HG03135 (cell line): ENCODE measurements at regions not wholly inside any gene's neighbourhood (a gene's known extent, or its start where the extent isn't known, plus 50 kb on each side); places are given as distances from the start of the nearest gene placed in this dataset.
"Not testable (repeated sequence)": the region's sequence is repeated elsewhere in the genome, so short reads cannot be mapped to it uniquely, and the experiment has no call there.

Experiments used
- ATAC-seq: cut with Tn5 transposase; IDR thresholded peaks from one replicate; pipeline ENCODE4 v1.9.1; 2021; ENCODE audit warnings: mild to moderate bottlenecking, moderate library complexity; ENCODE audit not compliant: unreplicated experiment

GRCh38 chr5:167426501-167426900 is 864.9 kb upstream of the WWC1 start:
- ATAC-seq = no peak

- not testable (repeated sequence) for ATAC-seq
Measured at GRCh38 chr5:167427641-167428040, 863.8 kb upstream of the WWC1 start.

DNA sequence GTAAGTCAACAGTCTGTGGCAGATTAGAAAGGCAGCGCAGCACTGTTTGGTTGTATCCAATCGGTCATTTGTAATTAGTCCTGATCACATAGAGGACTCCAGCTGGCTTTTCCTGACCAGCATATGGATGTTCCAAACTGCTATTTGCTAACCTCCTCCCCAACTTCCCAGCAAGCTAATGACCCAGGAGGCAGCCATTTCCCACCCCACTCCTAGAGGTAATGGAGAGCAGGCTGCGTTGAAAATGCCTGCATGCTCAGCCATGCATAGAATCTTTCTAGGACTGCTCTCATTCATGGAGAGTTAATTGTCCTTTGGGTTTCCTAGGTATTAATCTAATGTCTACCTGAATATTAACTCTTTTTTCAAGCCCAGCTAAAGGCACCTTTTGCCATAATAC is 850.6 kb upstream of the WWC1 start:
- no peak for ATAC-seq

- ATAC-seq = no peak
Measured at GRCh38 chr5:167442922-167443321, 848.5 kb upstream of the WWC1 start.

DNA sequence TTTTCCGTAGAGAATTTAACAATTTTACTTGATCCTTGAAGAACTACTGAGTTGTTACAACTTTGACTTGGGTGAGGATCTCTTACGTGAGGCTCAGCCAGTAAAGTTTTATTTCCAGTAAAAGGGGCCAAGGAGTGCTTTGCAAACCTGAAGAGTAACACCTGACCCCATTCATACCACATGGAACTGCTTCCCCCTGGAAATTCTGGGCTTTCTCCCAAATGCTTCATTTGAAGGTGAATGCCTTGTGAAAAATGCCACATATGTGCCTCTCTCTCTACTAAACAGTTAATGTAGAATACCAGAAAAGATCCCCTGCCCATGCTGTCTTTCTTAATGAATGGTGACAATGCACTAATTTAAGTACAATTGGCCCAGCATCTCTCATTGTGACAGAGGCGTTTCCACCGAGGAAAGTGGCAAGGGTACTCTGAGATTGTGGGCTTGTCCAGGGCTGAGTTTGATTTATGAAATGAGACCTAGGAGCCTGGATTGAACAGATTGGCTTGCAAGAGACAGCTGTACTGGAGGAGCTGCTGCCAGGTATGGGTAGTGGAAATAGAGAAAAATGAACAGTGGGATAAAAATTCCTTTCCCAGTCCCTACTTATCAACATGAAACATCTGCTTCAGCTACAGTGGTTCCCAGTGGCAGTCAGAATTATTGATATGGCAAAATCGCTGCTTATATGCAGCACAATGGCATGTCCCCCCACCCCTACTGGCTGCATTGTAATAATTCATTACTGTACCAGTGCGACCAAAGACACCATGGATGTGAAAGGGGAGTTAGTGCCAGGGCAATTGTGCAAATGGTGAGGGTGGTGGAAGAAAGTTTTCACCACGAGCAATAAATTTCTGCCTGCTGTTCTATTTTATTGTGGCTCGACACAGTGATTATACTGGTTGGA is 843.7 kb upstream of the WWC1 start:
- no peak for ATAC-seq

DNA sequence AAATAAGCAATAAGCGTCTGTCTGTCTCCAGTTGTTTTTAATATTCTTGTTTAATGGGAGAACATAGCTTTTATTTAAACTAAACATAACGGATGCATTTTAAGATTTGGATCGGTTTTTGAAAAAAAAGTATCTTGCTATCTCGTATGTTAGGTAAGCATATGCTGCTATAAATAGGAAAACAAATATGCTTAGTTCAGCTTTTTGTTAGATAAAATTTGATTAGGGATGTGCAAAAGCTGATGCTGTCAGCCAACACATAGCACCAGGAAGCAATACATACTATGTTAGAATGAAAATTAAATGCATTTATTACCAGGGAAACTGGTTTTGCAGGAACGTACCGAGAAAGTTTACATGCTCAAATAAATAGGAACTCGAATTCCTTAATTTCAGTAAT is 843.1 kb upstream of the WWC1 start:
- no peak for ATAC-seq

- no peak for ATAC-seq
Measured at GRCh38 chr5:167451076-167451475, 840.4 kb upstream of the WWC1 start.

- ATAC-seq = no peak
Measured at GRCh38 chr5:167452136-167452535, 839.3 kb upstream of the WWC1 start.

- no peak for ATAC-seq
Measured at GRCh38 chr5:167453246-167454030, 838.0 kb upstream of the WWC1 start.

DNA sequence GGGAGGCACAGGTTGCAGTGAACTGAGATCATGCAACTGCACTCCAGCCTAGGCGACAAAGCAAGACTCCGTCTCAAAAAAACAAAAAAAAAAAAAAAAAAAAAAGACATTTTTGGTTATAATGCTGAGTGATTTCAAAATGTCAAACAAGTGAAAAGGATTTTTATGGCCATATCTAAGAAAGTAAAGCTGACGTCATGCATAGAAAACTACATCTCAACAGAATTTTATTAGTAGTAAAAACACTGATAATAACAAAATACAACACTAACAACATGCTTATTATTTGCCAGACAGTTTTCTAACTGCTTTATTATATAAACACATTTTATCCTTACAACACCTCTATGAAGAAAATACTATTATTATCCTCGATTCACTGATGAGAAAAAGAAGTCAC is 833.0 kb upstream of the WWC1 start:
- no peak for ATAC-seq

GRCh38 chr5:167460449-167461020 is 830.9 kb upstream of the WWC1 start:
- ATAC-seq = no peak

DNA sequence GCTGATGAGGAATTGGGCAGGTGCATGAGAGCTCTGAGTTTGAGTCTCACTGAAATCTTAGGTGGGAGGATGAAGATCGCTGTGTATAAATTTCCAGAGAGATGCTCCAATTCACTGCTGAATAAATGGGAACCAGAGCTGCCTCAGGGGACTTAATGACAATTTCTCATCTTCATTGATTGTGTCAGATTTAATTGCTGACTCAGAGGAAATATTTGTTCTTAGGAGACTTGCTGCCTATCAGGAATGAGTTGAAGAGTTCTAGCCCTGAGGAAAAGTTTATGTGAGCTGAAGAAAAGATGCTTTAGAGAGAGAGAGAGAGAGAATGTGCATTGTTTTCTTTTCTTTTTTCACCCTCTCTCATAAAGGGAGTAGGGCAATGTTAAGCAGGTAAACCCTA is 827.5 kb upstream of the WWC1 start:
- no peak for ATAC-seq

DNA sequence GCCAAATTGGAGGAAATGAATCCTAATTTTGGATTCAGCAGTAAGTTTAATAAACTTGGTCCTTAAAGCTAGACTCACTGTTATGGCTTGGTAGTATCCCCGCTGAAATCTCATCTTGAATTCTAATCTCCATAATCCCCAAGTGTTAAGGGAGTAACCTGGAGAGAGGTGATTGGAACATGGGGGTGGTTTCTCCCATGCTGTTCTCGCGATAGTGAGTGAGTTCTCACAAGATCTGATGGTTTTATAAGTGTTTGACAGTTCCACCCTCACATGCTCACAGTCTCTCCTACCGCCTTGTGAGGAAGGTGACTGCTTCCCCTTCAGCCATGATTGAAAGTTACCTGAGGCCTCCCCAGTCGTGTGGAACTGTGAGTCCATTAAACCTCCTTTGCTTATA is 824.5 kb upstream of the WWC1 start:
- ATAC-seq = no peak

DNA sequence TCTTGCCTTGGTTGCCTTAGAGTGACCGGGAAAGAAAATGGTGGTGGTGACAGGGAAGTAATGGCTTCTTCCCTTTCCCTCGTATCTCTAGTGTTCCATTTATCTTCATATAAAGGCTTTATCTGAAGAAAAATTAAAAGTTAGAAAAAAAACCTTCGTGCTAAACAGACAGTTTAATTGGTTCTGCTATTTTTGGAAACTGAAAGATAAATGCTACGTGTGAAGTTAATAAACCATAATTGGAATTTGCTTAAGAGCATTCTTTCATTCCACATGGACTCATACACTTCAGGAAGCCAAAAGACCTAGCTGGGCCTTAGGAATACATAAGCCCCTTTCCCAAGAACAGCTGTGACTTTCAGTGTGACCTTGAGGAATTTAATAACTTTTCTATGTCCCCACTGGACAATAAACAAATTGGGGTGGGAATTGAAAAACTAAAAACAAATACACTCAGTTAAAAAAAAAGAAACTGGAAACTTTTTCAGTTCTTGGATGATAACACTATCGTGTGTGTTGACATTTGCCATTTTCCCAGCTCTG is 818.8 kb upstream of the WWC1 start:
- no peak for ATAC-seq

DNA sequence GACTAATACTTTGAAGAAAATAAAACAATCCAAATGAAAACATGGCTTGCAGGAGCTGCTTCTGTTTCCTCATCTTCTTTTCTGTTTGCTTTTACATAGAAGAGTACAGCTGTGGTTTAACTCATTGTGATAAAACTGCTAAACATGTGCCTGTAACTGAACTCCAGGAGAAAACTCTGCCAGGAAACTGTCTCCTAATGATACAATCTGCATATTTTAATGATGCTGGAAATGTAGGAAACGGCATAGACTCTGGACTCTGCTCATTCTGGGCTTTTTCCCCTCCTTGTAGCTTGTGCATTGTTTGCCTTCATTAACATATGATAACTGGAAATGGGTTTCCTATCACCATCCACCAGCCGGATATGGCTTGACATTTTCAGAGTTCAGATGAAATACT is 813.3 kb upstream of the WWC1 start:
- no peak for ATAC-seq

GRCh38 chr5:167479779-167480178 is 811.7 kb upstream of the WWC1 start:
- no peak for ATAC-seq

GRCh38 chr5:167481345-167481744 is 810.1 kb upstream of the WWC1 start:
- ATAC-seq = no peak

DNA sequence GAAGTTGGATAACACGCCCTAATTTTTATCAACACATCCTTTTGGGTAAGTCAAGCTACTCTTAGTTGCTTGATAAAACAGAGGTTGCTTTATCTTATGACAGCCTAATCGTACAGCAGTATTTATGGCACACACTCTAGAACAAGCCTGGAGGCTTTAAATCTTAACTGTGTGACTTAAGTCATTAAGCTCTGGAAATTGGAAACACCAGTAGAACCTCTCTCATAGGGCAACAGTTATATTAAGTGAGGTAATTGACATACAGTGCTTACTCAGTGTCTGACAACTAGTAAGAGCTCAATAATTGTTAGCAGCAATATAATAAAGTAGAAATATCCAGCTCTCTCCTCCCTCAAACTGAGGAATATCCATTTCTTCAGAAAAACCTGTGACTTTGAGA is 808.9 kb upstream of the WWC1 start:
- no peak for ATAC-seq

DNA sequence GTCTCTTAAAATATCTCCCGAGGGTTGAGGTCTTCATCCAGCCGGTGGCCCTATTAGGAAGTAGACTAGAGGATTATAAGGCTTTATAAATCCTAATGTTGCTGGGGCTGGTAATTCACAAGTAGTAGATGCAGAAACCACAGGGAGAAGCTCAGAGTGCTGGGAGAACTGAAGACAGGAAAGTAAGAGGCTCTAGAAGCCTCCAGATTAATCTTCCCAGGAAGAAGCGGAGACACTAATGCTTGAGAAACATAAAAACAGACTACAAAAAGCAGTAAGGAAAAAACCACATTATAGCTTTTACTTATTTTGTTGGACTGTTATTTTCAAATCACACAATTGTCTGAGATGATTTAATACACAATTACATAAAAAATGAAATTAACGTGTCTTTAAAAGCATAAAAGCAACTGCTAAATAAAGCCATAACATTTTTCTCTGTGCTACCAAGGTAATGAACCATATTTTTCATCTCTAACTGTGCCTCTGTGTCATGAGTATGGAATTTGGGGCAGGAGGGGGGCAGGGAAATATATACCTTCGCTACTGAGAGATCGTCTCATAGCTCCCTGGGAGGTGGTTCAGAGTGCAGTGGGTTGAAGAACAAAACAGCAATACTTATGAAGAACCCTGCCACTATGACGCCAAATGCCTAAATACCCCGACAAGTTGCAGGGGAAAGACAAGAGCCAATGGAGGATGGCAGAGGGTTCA is 806.2 kb upstream of the WWC1 start:
- ATAC-seq = no peak

DNA sequence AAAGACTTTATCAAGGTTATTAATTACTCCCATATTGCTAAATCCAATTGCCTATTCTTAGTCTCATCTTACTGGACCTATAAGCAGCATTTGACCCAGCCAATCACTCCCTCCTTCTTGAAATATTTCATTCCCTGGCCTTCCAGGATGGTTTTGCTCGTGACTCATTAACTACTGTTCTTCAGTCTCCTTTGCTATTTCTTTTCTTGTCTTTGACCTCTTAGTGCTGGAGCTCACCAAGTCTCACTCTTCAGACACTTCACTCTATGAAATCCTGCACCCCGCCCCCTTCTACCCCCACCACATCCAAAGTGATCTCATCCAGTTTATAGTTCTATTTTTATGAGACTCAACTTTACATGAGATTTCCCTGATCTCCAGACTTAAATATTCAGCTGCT is 803.1 kb upstream of the WWC1 start:
- no peak for ATAC-seq

- ATAC-seq = no peak
Measured at GRCh38 chr5:167489202-167489601, 802.2 kb upstream of the WWC1 start.
